ENCODE measurements at regions not wholly inside any gene's neighbourhood (a gene's known extent, or its start where the extent isn't known, plus 50 kb on each side); places are given as distances from the start of the nearest gene placed in this dataset.
"Not testable (repeated sequence)": the region's sequence is repeated elsewhere in the genome, so short reads cannot be mapped to it uniquely, and the experiment has no call there.

GRCh38 chr12:11497995-11498394 lies 102.6 kb upstream of the PRB2 start:
- Mint-ChIP-seq H3K4me3 (no peak overlapping the region), H3K27me3 (ENCODE audit: insufficient read depth, low read depth) (peaks cover 6% of the 10 kb centered on the region)

GRCh38 chr12:11498574-11498973 lies 103.2 kb upstream of the PRB2 start:
- not testable (repeated sequence) for H3K4me3 ChIP-seq; H2AFZ ChIP-seq (replicated peaks); H3K9me3 ChIP-seq (ENCODE audit: low read depth); H3K4me2 ChIP-seq; H3F3A ChIP-seq (ENCODE audit: low read depth); H3K4me1 Mint-ChIP-seq; H3K36me3 Mint-ChIP-seq; H3K27ac Mint-ChIP-seq; H3K27ac ChIP-seq; H3K79me2 ChIP-seq (ENCODE audit: low read depth); H3K4me1 ChIP-seq; H3K4me3 Mint-ChIP-seq; H3K9me3 Mint-ChIP-seq; H3K36me3 ChIP-seq; H3K9ac ChIP-seq; H3K27me3 Mint-ChIP-seq (ENCODE audit: insufficient read depth, low read depth)
- peaks cover 56% of the 10 kb centered on the region for H3K27me3 ChIP-seq
- H4K20me1 ChIP-seq (ENCODE audit: low read depth): peaks cover 26% of the 10 kb centered on the region
- TF ChIP-seq CTCF (IDR thresholded peaks at IDR 0.05): peak; percentile 48
- peak; percentile 11 for DNase-seq (ENCODE audit: low spot score)

More at GRCh38 chr12:11497995-11498394, 102.6 kb upstream of the PRB2 start:
- Histone ChIP-seq H3K27me3 (peaks cover 50% of the 10 kb centered on the region), H3K9ac (no peak overlapping the region), H3K79me2 (ENCODE audit: low read depth) (no peaks in the 10 kb centered on the region), H3K9me3 (ENCODE audit: low read depth) (no peaks in the 10 kb centered on the region), H3K4me1 (no peaks in the 10 kb centered on the region), H3K4me3 (no peak overlapping the region), H3K27ac (no peak overlapping the region), H4K20me1 (ENCODE audit: low read depth) (peaks cover 26% of the 10 kb centered on the region), H3K4me2 (no peak overlapping the region), H2AFZ (replicated peaks) (no peak overlapping the region), H3F3A (ENCODE audit: low read depth) (peaks cover 5% of the 10 kb centered on the region), H3K36me3 (no peaks in the 10 kb centered on the region)
- DNase-seq (ENCODE audit: low spot score): no peak
- H3K9me3 Mint-ChIP-seq: no peaks in the 10 kb centered on the region
- no peaks in the 10 kb centered on the region for H3K4me1 Mint-ChIP-seq
- H3K36me3 Mint-ChIP-seq: no peaks in the 10 kb centered on the region
- TF ChIP-seq CTCF (IDR thresholded peaks at IDR 0.05) (no peak), EZH2phosphoT487 (IDR thresholded peaks at IDR 0.05) (no peak), EZH2 (IDR thresholded peaks at IDR 0.05) (no peak)
- H3K27ac Mint-ChIP-seq: no peak overlapping the region

GRCh38 chr12:11499806-11500187 lies 104.4 kb upstream of the PRB2 start:
- H3K27ac Mint-ChIP-seq: no peak overlapping the region

More at GRCh38 chr12:11499806-11500187, 104.4 kb upstream of the PRB2 start:
- H3K4me1 Mint-ChIP-seq: no peaks in the 10 kb centered on the region
- H3K9ac ChIP-seq: no peak overlapping the region
- DNase-seq (ENCODE audit: low spot score): no peak
- no peak overlapping the region for H3K4me3 Mint-ChIP-seq
- H3K79me2 ChIP-seq (ENCODE audit: low read depth): no peaks in the 10 kb centered on the region
- no peak overlapping the region for H3K27ac ChIP-seq
- no peaks in the 10 kb centered on the region for H3K4me1 ChIP-seq
- H3K36me3 Mint-ChIP-seq: no peaks in the 10 kb centered on the region
- H2AFZ ChIP-seq (replicated peaks): no peak overlapping the region
- peaks cover 6% of the 10 kb centered on the region for H3K27me3 Mint-ChIP-seq (ENCODE audit: insufficient read depth, low read depth)
- peaks cover 26% of the 10 kb centered on the region for H4K20me1 ChIP-seq (ENCODE audit: low read depth)
- H3F3A ChIP-seq (ENCODE audit: low read depth): peaks cover 5% of the 10 kb centered on the region
- no peaks in the 10 kb centered on the region for H3K36me3 ChIP-seq
- H3K9me3 ChIP-seq (ENCODE audit: low read depth): no peaks in the 10 kb centered on the region
- TF ChIP-seq CTCF (IDR thresholded peaks at IDR 0.05) (no peak), EZH2phosphoT487 (IDR thresholded peaks at IDR 0.05) (no peak), EZH2 (IDR thresholded peaks at IDR 0.05) (no peak)
- H3K4me3 ChIP-seq: peak overlapping the region; percentile 42
- H3K27me3 ChIP-seq: peaks cover 59% of the 10 kb centered on the region
- peak overlapping the region; percentile 82 for H3K4me2 ChIP-seq
- H3K9me3 Mint-ChIP-seq: no peaks in the 10 kb centered on the region

Measured in neural progenitor cell (in vitro differentiated cells).